Mesothelial cell of epicardium (in vitro differentiated cells): ENCODE measurements at regions not wholly inside any gene's neighbourhood (a gene's known extent, or its start where the extent isn't known, plus 50 kb on each side); places are given as distances from the start of the nearest gene placed in this dataset.
A peak's percentile ranks its signal among the peaks of the same experiment; 100 is the strongest.

ENCODE experiments used
- DNase-seq, 2 experiments: peaks; one replicate each; pipeline ENCODE4 v3.0.0; 2021; ENCODE audit warnings: low spot score in 2 of 2; ENCODE audit not compliant: unreplicated experiment in 2 of 2
- H3K27ac Mint-ChIP-seq: 2 replicates; pipeline ENCODE4 v1.8.0; 2021; ENCODE audit warnings: mixed read lengths
- H3K27me3 Mint-ChIP-seq: 2 replicates; pipeline ENCODE4 v1.8.0; 2021; ENCODE audit warnings: low read depth, mixed read lengths
- H3K36me3 Mint-ChIP-seq: 2 replicates; pipeline ENCODE4 v1.8.0; 2021; ENCODE audit warnings: mixed read lengths
- H3K4me1 Mint-ChIP-seq: 2 replicates; pipeline ENCODE4 v1.8.0; 2021; ENCODE audit warnings: mixed read lengths
- H3K4me3 Mint-ChIP-seq: 2 replicates; pipeline ENCODE4 v1.8.0; 2021; ENCODE audit warnings: mild to moderate bottlenecking, moderate library complexity, mixed read lengths
- H3K9me3 Mint-ChIP-seq: 2 replicates; pipeline ENCODE4 v1.8.0; 2021; ENCODE audit warnings: mixed read lengths
- CTCF ChIP-seq: fragments of 200-600 bp; sonication (generic); IDR thresholded peaks from one replicate; pipeline ENCODE4 v1.5.0; 2021; ENCODE audit warnings: antibody characterized with exemption; ENCODE audit not compliant: unreplicated experiment

GRCh38 chr5:155137683-155138082 is 124.1 kb downstream of the KIF4B start:
- Mint-ChIP-seq H3K4me1 (peaks cover 2% of the 10 kb centered on the region), H3K4me3 (no peak overlapping the region), H3K27ac (no peak overlapping the region), H3K27me3 (peaks cover 37% of the 10 kb centered on the region), H3K9me3 (no peaks in the 10 kb centered on the region), H3K36me3 (no peaks in the 10 kb centered on the region)
- no peak for TF ChIP-seq CTCF
- DNase-seq = no peak

GRCh38 chr5:155140646-155141045 is 127.1 kb downstream of the KIF4B start:
- Mint-ChIP-seq H3K4me1 (peaks cover 2% of the 10 kb centered on the region), H3K4me3 (no peak overlapping the region), H3K27me3 (peaks cover 20% of the 10 kb centered on the region), H3K36me3 (no peaks in the 10 kb centered on the region), H3K9me3 (no peaks in the 10 kb centered on the region), H3K27ac (no peak overlapping the region)
- TF ChIP-seq CTCF = no peak
- no peak for DNase-seq

- no peaks in the 10 kb centered on the region for H3K36me3 Mint-ChIP-seq
- no peak for DNase-seq
- H3K27me3 Mint-ChIP-seq = peaks cover 18% of the 10 kb centered on the region
- H3K9me3 Mint-ChIP-seq = no peaks in the 10 kb centered on the region
- no peak overlapping the region for H3K4me3 Mint-ChIP-seq
- no peak for TF ChIP-seq CTCF
- no peaks in the 10 kb centered on the region for H3K4me1 Mint-ChIP-seq
- no peak overlapping the region for H3K27ac Mint-ChIP-seq
Measured at GRCh38 chr5:155144956-155145355, 131.4 kb downstream of the KIF4B start.

- Mint-ChIP-seq H3K36me3 (no peaks in the 10 kb centered on the region), H3K4me1 (no peaks in the 10 kb centered on the region), H3K27ac (no peak overlapping the region), H3K9me3 (no peaks in the 10 kb centered on the region), H3K4me3 (no peak overlapping the region), H3K27me3 (peaks cover 20% of the 10 kb centered on the region)
- DNase-seq = no peak
- peak; percentile 25 for TF ChIP-seq CTCF
Measured at GRCh38 chr5:155147222-155147621, 133.7 kb downstream of the KIF4B start.

- TF ChIP-seq CTCF = no peak
- no peak overlapping the region for H3K4me3 Mint-ChIP-seq
- H3K4me1 Mint-ChIP-seq = no peaks in the 10 kb centered on the region
- H3K27me3 Mint-ChIP-seq = peaks cover 22% of the 10 kb centered on the region
- H3K9me3 Mint-ChIP-seq = no peaks in the 10 kb centered on the region
- no peak for DNase-seq
- H3K36me3 Mint-ChIP-seq = no peaks in the 10 kb centered on the region
- no peak overlapping the region for H3K27ac Mint-ChIP-seq
Measured at GRCh38 chr5:155148694-155149093, 135.1 kb downstream of the KIF4B start.

- H3K36me3 Mint-ChIP-seq = no peaks in the 10 kb centered on the region
- TF ChIP-seq CTCF = no peak
- no peak overlapping the region for H3K27ac Mint-ChIP-seq
- no peaks in the 10 kb centered on the region for H3K9me3 Mint-ChIP-seq
- no peak for DNase-seq
- peaks cover 22% of the 10 kb centered on the region for H3K27me3 Mint-ChIP-seq
- H3K4me3 Mint-ChIP-seq = no peak overlapping the region
- no peaks in the 10 kb centered on the region for H3K4me1 Mint-ChIP-seq
Measured at GRCh38 chr5:155150012-155150411, 136.5 kb downstream of the KIF4B start.
